ENCODE measurements at regions not wholly inside any gene's neighbourhood (a gene's known extent, or its start where the extent isn't known, plus 50 kb on each side); places are given as distances from the start of the nearest gene placed in this dataset.

GRCh38 chr2:203802342-203803052, 65.1 kb upstream of the CTLA4 start:
- intact Hi-C loops (cut with micrococcal nuclease): loop anchor here (5.0 kb wide), 1 partner anchor 85 kb away; no protein-coding TSS in a partner anchor
- peak; percentile 77 for ATAC-seq
- ChIA-PET CTCF (interaction anchor here (0.9 to 5.5 kb wide), 4 partner anchors 13 to 88 kb away, joined by 3 to 28 read pairs (median 4); no protein-coding TSS in a partner anchor), POLR2A (interaction anchor here (1.0 to 3.2 kb wide), 14 partner anchors 9 to 96 kb away, joined by 3 to 35 read pairs (median 5); partner anchors contain the start of gene CD28)
- Mint-ChIP-seq H3K9me3 (peaks cover 37% of the 10 kb centered on the region), H3K4me3 (no peak overlapping the region), H3K27me3 (no peaks in the 10 kb centered on the region), H3K4me1 (ENCODE audit: low read depth) (peaks cover 87% of the 10 kb centered on the region), H3K27ac (peak overlapping the region; percentile 88), H3K36me3 (ENCODE audit: low read depth) (peaks cover 27% of the 10 kb centered on the region)
- no peak for TF ChIP-seq CTCF (IDR thresholded peaks at IDR 0.05)
- peak; percentile 84 for DNase-seq

GRCh38 chr2:203803053-203803429, 64.5 kb upstream of the CTLA4 start:
- H3K4me1 Mint-ChIP-seq (ENCODE audit: low read depth): peaks cover 88% of the 10 kb centered on the region
- peaks cover 37% of the 10 kb centered on the region for H3K9me3 Mint-ChIP-seq
- ChIA-PET POLR2A (interaction anchor here (1.1 to 3.2 kb wide), 13 partner anchors 8 to 306 kb away, joined by 3 to 35 read pairs (median 7); partner anchors contain the start of gene CD28), CTCF (interaction anchor here (0.9 to 5.5 kb wide), 6 partner anchors 10 to 107 kb away, joined by 3 to 28 read pairs (median 4); no protein-coding TSS in a partner anchor)
- no peak for TF ChIP-seq CTCF (IDR thresholded peaks at IDR 0.05)
- peaks cover 29% of the 10 kb centered on the region for H3K36me3 Mint-ChIP-seq (ENCODE audit: low read depth)
- intact Hi-C loops (cut with micrococcal nuclease): loop anchor here (5.0 kb wide), 1 partner anchor 86 kb away; no protein-coding TSS in a partner anchor
- no peak for DNase-seq
- H3K27ac Mint-ChIP-seq: peak overlapping the region; percentile 88
- no peaks in the 10 kb centered on the region for H3K27me3 Mint-ChIP-seq
- H3K4me3 Mint-ChIP-seq: no peak overlapping the region
- ATAC-seq: peak; percentile 19

GRCh38 chr2:203804070-203804469, 63.5 kb upstream of the CTLA4 start:
- H3K27ac Mint-ChIP-seq: peak overlapping the region; percentile 88
- DNase-seq (peak; percentile 72), ATAC-seq (peak; percentile 47)
- ChIA-PET POLR2A (interaction anchor here (0.6 to 3.2 kb wide), 12 partner anchors 20 to 305 kb away, joined by 3 to 35 read pairs (median 6); partner anchors contain the start of gene CD28), CTCF (interaction anchor here (0.8 to 5.5 kb wide), 9 partner anchors 7 to 106 kb away, joined by 3 to 28 read pairs (median 4); no protein-coding TSS in a partner anchor)
- peaks cover 28% of the 10 kb centered on the region for H3K36me3 Mint-ChIP-seq (ENCODE audit: low read depth)
- no peak overlapping the region for H3K4me3 Mint-ChIP-seq
- H3K4me1 Mint-ChIP-seq (ENCODE audit: low read depth): peaks cover 87% of the 10 kb centered on the region
- no peaks in the 10 kb centered on the region for H3K27me3 Mint-ChIP-seq
- H3K9me3 Mint-ChIP-seq: peaks cover 35% of the 10 kb centered on the region
- TF ChIP-seq CTCF (IDR thresholded peaks at IDR 0.05): no peak
- intact Hi-C loops (cut with micrococcal nuclease): loop anchor here (5.0 kb wide), 1 partner anchor 87 kb away; no protein-coding TSS in a partner anchor

GRCh38 chr2:203804764-203805485, 62.6 kb upstream of the CTLA4 start:
- Mint-ChIP-seq H3K27me3 (no peaks in the 10 kb centered on the region), H3K4me3 (peak overlapping the region; percentile 18), H3K4me1 (ENCODE audit: low read depth) (peaks cover 89% of the 10 kb centered on the region), H3K9me3 (peaks cover 32% of the 10 kb centered on the region), H3K27ac (peak overlapping the region; percentile 88), H3K36me3 (ENCODE audit: low read depth) (peaks cover 26% of the 10 kb centered on the region)
- DNase-seq (no peak), ATAC-seq (no peak)
- intact Hi-C loops (cut with micrococcal nuclease): loop anchor here (5.0 kb wide), 1 partner anchor 88 kb away; no protein-coding TSS in a partner anchor
- POLR2A ChIA-PET: interaction anchor here (0.6 to 3.2 kb wide), 7 partner anchors 65 to 96 kb away, joined by 3 to 35 read pairs (median 3); no protein-coding TSS in a partner anchor
- TF ChIP-seq CTCF (IDR thresholded peaks at IDR 0.05): no peak
- CTCF ChIA-PET: interaction anchor here (1.2 to 5.5 kb wide), 5 partner anchors 10 to 105 kb away, joined by 4 to 28 read pairs (median 7); no protein-coding TSS in a partner anchor

Data from activated CD8-positive, alpha-beta T cell treated with anti-CD3 and anti-CD28 coated beads for 36 hours (primary cell).